Pancreas (tissue), 10 donors: ENCODE measurements at regions not wholly inside any gene's neighbourhood (a gene's known extent, or its start where the extent isn't known, plus 50 kb on each side); places are given as distances from the start of the nearest gene placed in this dataset.
"Not testable (repeated sequence)": the region's sequence is repeated elsewhere in the genome, so short reads cannot be mapped to it uniquely, and the experiment has no call there.

Experiments used
- ATAC-seq, 4 donors: fragments of 200-7000 bp; cut with Tn5 transposase; one replicate each; pipeline versions ENCODE4 v1.8.0 to v1.9.1; 2020; ENCODE audit warnings: mild to moderate bottlenecking in 4 of 4, moderate library complexity in 4 of 4
- DNase-seq, 6 donors: peaks; one replicate each; pipeline ENCODE4 v3.0.0-alpha.2; 2020
- FAIRE-seq: peaks from 2 replicates; lab custom pipeline; 2012; peaks lifted over from hg19 to GRCh38; lab: Jason Lieb, UNC
- H3K27ac ChIP-seq, 4 donors: fragments of 200-600 bp; sonication (generic); 1 replicate in 3 of 4; 2 replicates in 1 of 4; pipeline versions ENCODE4 v1.5.0 to v1.8.0; 2020
- H3K27me3 ChIP-seq, 4 donors: fragments of 200-600 bp; one replicate each; pipeline ENCODE4 v1.8.0; 2021
- H3K36me3 ChIP-seq, 3 donors: fragments of 200-600 bp; sonication (generic) in 1 of 3; one replicate each; pipeline versions ENCODE4 v1.5.0 to v1.8.0; 2020 to 2021
- H3K4me1 ChIP-seq, 3 donors: fragments of 200-600 bp; one replicate each; pipeline ENCODE4 v1.8.0; 2021
- H3K4me3 ChIP-seq, 4 donors: fragments of 200-600 bp; sonication (generic) in 2 of 4; one replicate each; pipeline versions ENCODE4 v1.5.0 to v1.8.0; 2020 to 2021
- H3K9me3 ChIP-seq, 4 donors: fragments of 200-600 bp; one replicate each; pipeline ENCODE4 v1.8.0; 2021
- WGBS, 2 donors: extraction: QIAGEN DNeasy Blood & Tissue Kit; methylation state at CpG; one replicate each; pipeline ENCODE4 v1.1.7; 2013; 5-methylcytosine and 5-hydroxymethylcytosine counted together
- intact Hi-C, 3 donors: fragments of 100-400 bp; cut with DNase I; formaldehyde crosslinking; loops; one replicate each; pipeline versions ENCODE4 v1.11.1 to v1.14.2; 2022
- TF ChIP-seq, protein P1 (sequence below), 4 donors: fragments of 200-600 bp; sonication (generic) in 3 of 4; IDR thresholded peaks; one replicate each; pipeline versions ENCODE4 v1.5.0 to v1.8.0; 2021; ENCODE audit warnings: antibody characterized with exemption in 4 of 4
- donor health status: healthy with polysubstance abuse.
- donor health status: DM: no; HTN: no; CAD: no; lungs with moderate emphysema.
- donor health status: DM: no; HTN: no; CAD: no.
- donor health status: control.
- donor health status: control.
- donor health status: Bipolar disorder and iron deficiency.
- donor health status: DM: yes; HTN: yes; CAD: no.
- donor health status: DM: no; HTN: no; CAD: no.
- donor health status: DM: no; HTN: no; CAD: no.
- donor health status: DM: yes; HTN: yes; CAD: no.

GRCh38 chr6:3615391-3616380 is 135.8 kb downstream of the PXDC1 start:
- FAIRE-seq, result no peak
- ATAC-seq, result no peak
- no peaks in the 10 kb centered on the region for H3K27me3 ChIP-seq
- H3K4me1 ChIP-seq, result no peaks in the 10 kb centered on the region
- no peaks in the 10 kb centered on the region for H3K36me3 ChIP-seq
- H3K27ac ChIP-seq, result no peak overlapping the region
- DNase-seq, result no peak
- TF ChIP-seq, protein P1, sequence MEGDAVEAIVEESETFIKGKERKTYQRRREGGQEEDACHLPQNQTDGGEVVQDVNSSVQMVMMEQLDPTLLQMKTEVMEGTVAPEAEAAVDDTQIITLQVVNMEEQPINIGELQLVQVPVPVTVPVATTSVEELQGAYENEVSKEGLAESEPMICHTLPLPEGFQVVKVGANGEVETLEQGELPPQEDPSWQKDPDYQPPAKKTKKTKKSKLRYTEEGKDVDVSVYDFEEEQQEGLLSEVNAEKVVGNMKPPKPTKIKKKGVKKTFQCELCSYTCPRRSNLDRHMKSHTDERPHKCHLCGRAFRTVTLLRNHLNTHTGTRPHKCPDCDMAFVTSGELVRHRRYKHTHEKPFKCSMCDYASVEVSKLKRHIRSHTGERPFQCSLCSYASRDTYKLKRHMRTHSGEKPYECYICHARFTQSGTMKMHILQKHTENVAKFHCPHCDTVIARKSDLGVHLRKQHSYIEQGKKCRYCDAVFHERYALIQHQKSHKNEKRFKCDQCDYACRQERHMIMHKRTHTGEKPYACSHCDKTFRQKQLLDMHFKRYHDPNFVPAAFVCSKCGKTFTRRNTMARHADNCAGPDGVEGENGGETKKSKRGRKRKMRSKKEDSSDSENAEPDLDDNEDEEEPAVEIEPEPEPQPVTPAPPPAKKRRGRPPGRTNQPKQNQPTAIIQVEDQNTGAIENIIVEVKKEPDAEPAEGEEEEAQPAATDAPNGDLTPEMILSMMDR (IDR thresholded peaks at IDR 0.05), result no peak
- H3K4me3 ChIP-seq, result no peak overlapping the region
- intact Hi-C loops, result no loop called here
- H3K9me3 ChIP-seq, result no peaks in the 10 kb centered on the region
- 75 to 82% methylated on average over 11 of the region's 11 CpGs for WGBS, 2 donors

GRCh38 chr6:3614918-3615317 is 136.6 kb downstream of the PXDC1 start:
- TF ChIP-seq, protein P1 (IDR thresholded peaks at IDR 0.05), result no peak
- H3K4me3 ChIP-seq, result no peak overlapping the region
- no peaks in the 10 kb centered on the region for H3K9me3 ChIP-seq
- WGBS, 2 donors, result 79 to 88% methylated on average over 2 of the region's 2 CpGs
- intact Hi-C loops, result no loop called here
- no peaks in the 10 kb centered on the region for H3K27me3 ChIP-seq
- DNase-seq (no peak), FAIRE-seq (no peak), ATAC-seq (no peak)
- no peaks in the 10 kb centered on the region for H3K36me3 ChIP-seq
- H3K27ac ChIP-seq, result no peak overlapping the region
- no peaks in the 10 kb centered on the region for H3K4me1 ChIP-seq

DNA sequence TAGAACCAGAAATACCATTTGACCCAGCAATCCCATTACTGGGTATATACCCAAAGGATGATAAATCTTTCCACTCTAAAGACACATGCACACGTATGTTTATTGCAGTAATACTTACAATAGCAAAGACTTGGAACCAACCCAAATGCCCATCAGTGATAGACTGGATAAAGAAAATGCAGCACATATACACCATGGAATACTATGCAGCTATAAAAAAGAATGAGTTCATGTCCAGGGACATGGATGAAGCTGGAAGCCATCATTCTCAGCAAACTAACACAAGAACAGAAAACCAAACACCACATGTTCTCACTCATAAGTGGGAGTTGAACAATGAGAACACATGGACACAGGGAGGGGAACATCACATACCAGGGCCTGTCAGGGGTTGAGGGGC is 137.9 kb downstream of the PXDC1 start:
- H3K9me3 ChIP-seq, H3K4me1 ChIP-seq, DNase-seq, ATAC-seq, H3K4me3 ChIP-seq, H3K27me3 ChIP-seq, H3K27ac ChIP-seq, FAIRE-seq, intact Hi-C loops, H3K36me3 ChIP-seq: not testable (repeated sequence)
- 85 to 92% methylated on average over 1 of the region's 1 CpG for WGBS, 2 donors

DNA sequence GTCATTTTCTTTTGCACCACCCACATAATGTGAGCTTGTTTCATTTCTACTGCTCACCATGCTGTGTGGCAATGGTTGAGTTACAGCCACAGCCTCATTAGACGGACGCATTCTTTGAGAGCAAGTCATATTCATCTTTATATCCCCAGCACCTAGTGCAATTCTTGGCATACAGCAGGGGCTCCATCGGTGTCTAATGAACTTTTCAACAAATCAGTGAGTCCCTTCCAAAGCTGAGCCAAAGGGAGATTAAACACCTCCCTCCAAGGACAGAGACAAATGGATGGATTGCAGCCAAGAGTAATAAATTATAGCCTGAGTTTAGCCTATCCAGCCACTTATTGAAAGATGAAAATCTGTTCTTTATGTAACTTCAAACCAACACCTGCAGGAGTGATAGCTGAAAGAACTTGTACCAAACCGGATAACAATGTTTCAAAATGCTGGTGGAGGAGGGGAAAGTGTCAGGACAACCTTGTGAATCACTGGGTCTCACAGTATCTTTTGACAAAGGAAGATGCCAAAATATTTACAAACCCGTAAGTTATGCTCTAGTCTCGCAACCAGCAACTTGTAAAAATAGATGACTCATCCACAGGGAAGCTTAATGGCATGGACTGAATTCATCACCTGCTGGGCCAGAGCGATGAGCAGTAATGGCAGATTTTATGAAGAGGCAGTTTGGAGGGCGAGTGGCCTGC is 139.0 kb downstream of the PXDC1 start:
- no peak for FAIRE-seq
- WGBS, 2 donors, result 42 to 46% methylated on average over 8 of the region's 8 CpGs

DNA sequence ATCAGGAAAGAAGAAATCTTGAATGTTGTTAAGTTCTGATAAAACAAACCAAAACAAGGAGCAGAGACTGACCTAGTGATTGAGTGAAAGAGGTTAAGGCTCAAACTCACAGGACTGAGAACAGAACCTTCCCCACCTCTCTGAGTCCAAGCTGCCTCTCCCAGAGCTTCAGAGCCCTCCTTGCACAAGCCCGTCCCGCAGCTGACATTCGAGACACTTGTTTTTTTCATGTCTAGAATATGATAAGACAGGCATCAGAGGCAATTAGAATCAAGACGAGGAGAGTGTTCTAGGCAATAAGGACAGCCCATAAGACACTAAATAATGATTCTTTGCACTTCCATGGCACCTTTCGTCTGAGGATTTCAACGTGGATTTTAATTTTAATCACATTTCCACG is 140.6 kb downstream of the PXDC1 start:
- intact Hi-C loops, result no loop called here
- no peak overlapping the region for H3K4me3 ChIP-seq
- DNase-seq (no peak), ATAC-seq (no peak), FAIRE-seq (no peak)
- H3K4me1 ChIP-seq, result no peaks in the 10 kb centered on the region
- no peaks in the 10 kb centered on the region for H3K27me3 ChIP-seq
- TF ChIP-seq, protein P1 (IDR thresholded peaks at IDR 0.05), result no peak
- no peaks in the 10 kb centered on the region for H3K36me3 ChIP-seq
- WGBS, 2 donors, result 73 to 75% methylated on average over 7 of the region's 7 CpGs
- H3K9me3 ChIP-seq, result no peaks in the 10 kb centered on the region
- no peak overlapping the region for H3K27ac ChIP-seq

More for the DNA sequence above, 139.0 kb downstream of the PXDC1 start:
- H3K4me1 ChIP-seq, result no peaks in the 10 kb centered on the region
- TF ChIP-seq, protein P1 (IDR thresholded peaks at IDR 0.05), result no peak
- no peak overlapping the region for H3K4me3 ChIP-seq
- peak in 3 of 4 donors; percentile 40 to 63 (median 49) for ATAC-seq
- no peaks in the 10 kb centered on the region for H3K36me3 ChIP-seq
- H3K27me3 ChIP-seq, result no peaks in the 10 kb centered on the region
- DNase-seq, result peak in 1 of 6 donors; percentile 13
- intact Hi-C loops, result no loop called here
- H3K27ac ChIP-seq, result no peak overlapping the region
- no peaks in the 10 kb centered on the region for H3K9me3 ChIP-seq
